ENCODE measurements at regions not wholly inside any gene's neighbourhood (a gene's known extent, or its start where the extent isn't known, plus 50 kb on each side); places are given as distances from the start of the nearest gene placed in this dataset.

GRCh38 chr6:25220857-25221256 lies 58.3 kb upstream of the CARMIL1 start:
- Histone ChIP-seq H2AFZ (ENCODE audit: low read length) (no peak overlapping the region), H3K4me2 (ENCODE audit: insufficient read depth, low read length, poor library complexity, severe bottlenecking) (no peak overlapping the region), H3K23ac (ENCODE audit: low read depth, low read length, poor library complexity) (no peak overlapping the region), H3K36me3 (replicated peaks in 1 of 2; ENCODE audit: control insufficient read depth in 2 of 2, insufficient read depth in 2 of 2, low read length in 2 of 2) (no peaks in the 10 kb centered on the region), H4K8ac (ENCODE audit: low read depth, low read length) (no peak overlapping the region), H2AK5ac (ENCODE audit: low read depth, low read length) (no peak overlapping the region), H2BK12ac (ENCODE audit: low read length) (no peak overlapping the region), H3K9ac (ENCODE audit: low read depth, low read length, poor library complexity) (no peak overlapping the region), H3K4me3 (ENCODE audit: low read length in 2 of 2) (no peak overlapping the region), H3K27ac (replicated peaks; ENCODE audit: low read length) (no peak overlapping the region), H3K18ac (ENCODE audit: low read length) (no peak overlapping the region), H3K4ac (ENCODE audit: low read length) (no peak overlapping the region), H3K9me3 (replicated peaks in 1 of 2; ENCODE audit: control insufficient read depth in 2 of 2, insufficient read depth in 1 of 2, low read depth in 1 of 2, low read length in 2 of 2) (no peaks in the 10 kb centered on the region), H2BK15ac (ENCODE audit: low read length) (no peak overlapping the region), H2BK120ac (ENCODE audit: low read depth, low read length) (no peak overlapping the region), H3K14ac (ENCODE audit: low read length) (no peak overlapping the region), H2BK5ac (ENCODE audit: low read length) (no peak overlapping the region), H3K27me3 (ENCODE audit: control insufficient read depth in 3 of 3, insufficient read depth in 3 of 3, low read depth in 1 of 3, low read length in 3 of 3) (no peaks in the 10 kb centered on the region), H3K4me1 (ENCODE audit: control insufficient read depth in 2 of 2, insufficient read depth in 1 of 2, low read depth in 1 of 2, low read length in 2 of 2) (peaks cover 4 to 19% of the 10 kb centered on the region in 2 donors), H3K79me1 (ENCODE audit: low read depth, low read length) (no peaks in the 10 kb centered on the region), H4K91ac (ENCODE audit: low read depth, low read length, poor library complexity) (no peak overlapping the region)
- DNase-seq (ENCODE audit: low spot score) = no peak
- WGBS, 2 donors (ENCODE audit: extremely low coverage in 2 of 2, insufficient read length in 2 of 2, insufficient replicate concordance in 1 of 2) = no CpG with 5 or more reads among the region's 1 CpG

- Histone ChIP-seq H2AFZ (ENCODE audit: low read length) (peak overlapping the region; percentile 15), H3K36me3 (replicated peaks in 1 of 2; ENCODE audit: control insufficient read depth in 2 of 2, insufficient read depth in 2 of 2, low read length in 2 of 2) (no peaks in the 10 kb centered on the region), H3K4ac (ENCODE audit: low read length) (no peak overlapping the region), H4K91ac (ENCODE audit: low read depth, low read length, poor library complexity) (no peak overlapping the region), H3K4me3 (ENCODE audit: low read length in 2 of 2) (no peak overlapping the region), H2BK5ac (ENCODE audit: low read length) (no peak overlapping the region), H3K27me3 (ENCODE audit: control insufficient read depth in 3 of 3, insufficient read depth in 3 of 3, low read depth in 1 of 3, low read length in 3 of 3) (no peaks in the 10 kb centered on the region), H4K8ac (ENCODE audit: low read depth, low read length) (no peak overlapping the region), H3K4me2 (ENCODE audit: insufficient read depth, low read length, poor library complexity, severe bottlenecking) (no peak overlapping the region), H3K79me1 (ENCODE audit: low read depth, low read length) (no peaks in the 10 kb centered on the region), H3K9ac (ENCODE audit: low read depth, low read length, poor library complexity) (no peak overlapping the region), H3K23ac (ENCODE audit: low read depth, low read length, poor library complexity) (no peak overlapping the region), H2BK12ac (ENCODE audit: low read length) (no peak overlapping the region), H2AK5ac (ENCODE audit: low read depth, low read length) (no peak overlapping the region), H3K4me1 (ENCODE audit: control insufficient read depth in 2 of 2, insufficient read depth in 1 of 2, low read depth in 1 of 2, low read length in 2 of 2) (peaks cover 4 to 19% of the 10 kb centered on the region in 2 donors), H3K27ac (replicated peaks; ENCODE audit: low read length) (no peak overlapping the region), H3K18ac (ENCODE audit: low read length) (no peak overlapping the region), H2BK15ac (ENCODE audit: low read length) (no peak overlapping the region), H3K9me3 (replicated peaks in 1 of 2; ENCODE audit: control insufficient read depth in 2 of 2, insufficient read depth in 1 of 2, low read depth in 1 of 2, low read length in 2 of 2) (no peaks in the 10 kb centered on the region), H2BK120ac (ENCODE audit: low read depth, low read length) (no peak overlapping the region), H3K14ac (ENCODE audit: low read length) (no peak overlapping the region)
- DNase-seq (ENCODE audit: low spot score) = no peak
Observed at GRCh38 chr6:25222006-25222678, 57.0 kb upstream of the CARMIL1 start.

GRCh38 chr6:25223490-25223991 lies 55.6 kb upstream of the CARMIL1 start:
- Histone ChIP-seq H2AFZ (ENCODE audit: low read length) (peak overlapping the region; percentile 32), H4K91ac (ENCODE audit: low read depth, low read length, poor library complexity) (no peak overlapping the region), H3K9me3 (replicated peaks in 1 of 2; ENCODE audit: control insufficient read depth in 2 of 2, insufficient read depth in 1 of 2, low read depth in 1 of 2, low read length in 2 of 2) (no peaks in the 10 kb centered on the region), H3K36me3 (replicated peaks in 1 of 2; ENCODE audit: control insufficient read depth in 2 of 2, insufficient read depth in 2 of 2, low read length in 2 of 2) (no peaks in the 10 kb centered on the region), H3K4ac (ENCODE audit: low read length) (no peak overlapping the region), H2BK12ac (ENCODE audit: low read length) (no peak overlapping the region), H3K27me3 (ENCODE audit: control insufficient read depth in 3 of 3, insufficient read depth in 3 of 3, low read depth in 1 of 3, low read length in 3 of 3) (no peaks in the 10 kb centered on the region), H3K4me3 (ENCODE audit: low read length in 2 of 2) (no peak overlapping the region), H2AK5ac (ENCODE audit: low read depth, low read length) (no peak overlapping the region), H3K18ac (ENCODE audit: low read length) (no peak overlapping the region), H4K8ac (ENCODE audit: low read depth, low read length) (no peak overlapping the region), H3K4me2 (ENCODE audit: insufficient read depth, low read length, poor library complexity, severe bottlenecking) (no peak overlapping the region), H2BK5ac (ENCODE audit: low read length) (no peak overlapping the region), H3K79me1 (ENCODE audit: low read depth, low read length) (no peaks in the 10 kb centered on the region), H2BK120ac (ENCODE audit: low read depth, low read length) (no peak overlapping the region), H3K27ac (replicated peaks; ENCODE audit: low read length) (no peak overlapping the region), H3K14ac (ENCODE audit: low read length) (no peak overlapping the region), H3K4me1 (ENCODE audit: control insufficient read depth in 2 of 2, insufficient read depth in 1 of 2, low read depth in 1 of 2, low read length in 2 of 2) (peaks cover 1 to 17% of the 10 kb centered on the region in 2 donors), H3K9ac (ENCODE audit: low read depth, low read length, poor library complexity) (no peak overlapping the region), H3K23ac (ENCODE audit: low read depth, low read length, poor library complexity) (no peak overlapping the region), H2BK15ac (ENCODE audit: low read length) (no peak overlapping the region)
- no CpG with 5 or more reads among the region's 4 CpGs for WGBS, 2 donors (ENCODE audit: extremely low coverage in 2 of 2, insufficient read length in 2 of 2, insufficient replicate concordance in 1 of 2)
- DNase-seq (ENCODE audit: low spot score) = peak; percentile 66

DNA sequence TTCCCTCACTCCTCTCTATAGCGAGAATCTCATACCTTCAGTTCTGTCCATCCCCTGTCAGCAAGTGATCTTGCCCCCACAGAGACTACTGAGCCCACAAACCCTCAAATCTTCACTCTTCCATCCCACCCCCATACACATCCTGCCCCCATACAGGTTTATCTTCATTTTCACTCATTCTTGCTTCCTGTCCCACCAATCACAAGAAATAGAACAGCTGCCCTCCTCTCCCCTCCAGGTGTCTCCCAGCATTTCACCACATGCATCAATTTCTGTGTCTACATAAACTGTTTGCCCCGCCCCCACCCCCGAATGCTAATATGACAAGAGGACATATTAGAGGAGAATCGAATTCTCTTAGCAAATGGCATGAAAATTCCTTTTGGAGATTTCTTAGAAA lies 54.9 kb upstream of the CARMIL1 start:
- Histone ChIP-seq H3K9ac (ENCODE audit: low read depth, low read length, poor library complexity) (no peak overlapping the region), H2BK120ac (ENCODE audit: low read depth, low read length) (no peak overlapping the region), H2BK12ac (ENCODE audit: low read length) (no peak overlapping the region), H3K79me1 (ENCODE audit: low read depth, low read length) (no peaks in the 10 kb centered on the region), H2BK5ac (ENCODE audit: low read length) (no peak overlapping the region), H3K27me3 (ENCODE audit: control insufficient read depth in 3 of 3, insufficient read depth in 3 of 3, low read depth in 1 of 3, low read length in 3 of 3) (no peaks in the 10 kb centered on the region), H3K27ac (replicated peaks; ENCODE audit: low read length) (no peak overlapping the region), H3K9me3 (replicated peaks in 1 of 2; ENCODE audit: control insufficient read depth in 2 of 2, insufficient read depth in 1 of 2, low read depth in 1 of 2, low read length in 2 of 2) (no peaks in the 10 kb centered on the region), H4K8ac (ENCODE audit: low read depth, low read length) (no peak overlapping the region), H3K4me3 (ENCODE audit: low read length in 2 of 2) (no peak overlapping the region), H2AK5ac (ENCODE audit: low read depth, low read length) (no peak overlapping the region), H3K4me1 (ENCODE audit: control insufficient read depth in 2 of 2, insufficient read depth in 1 of 2, low read depth in 1 of 2, low read length in 2 of 2) (peaks cover 1 to 17% of the 10 kb centered on the region in 2 donors), H4K91ac (ENCODE audit: low read depth, low read length, poor library complexity) (no peak overlapping the region), H3K23ac (ENCODE audit: low read depth, low read length, poor library complexity) (no peak overlapping the region), H3K4ac (ENCODE audit: low read length) (no peak overlapping the region), H2BK15ac (ENCODE audit: low read length) (no peak overlapping the region), H3K4me2 (ENCODE audit: insufficient read depth, low read length, poor library complexity, severe bottlenecking) (no peak overlapping the region), H2AFZ (ENCODE audit: low read length) (peak overlapping the region; percentile 14), H3K14ac (ENCODE audit: low read length) (no peak overlapping the region), H3K36me3 (replicated peaks in 1 of 2; ENCODE audit: control insufficient read depth in 2 of 2, insufficient read depth in 2 of 2, low read length in 2 of 2) (no peaks in the 10 kb centered on the region), H3K18ac (ENCODE audit: low read length) (no peak overlapping the region)
- whole genome bisulfite sequencing, 2 donors (ENCODE audit: extremely low coverage in 2 of 2, insufficient read length in 2 of 2, insufficient replicate concordance in 1 of 2) = no CpG with 5 or more reads among the region's 4 CpGs
- DNase-seq (ENCODE audit: low spot score) = no peak
